Loucy (cell line): ENCODE measurements at regions not wholly inside any gene's neighbourhood (a gene's known extent, or its start where the extent isn't known, plus 50 kb on each side); places are given as distances from the start of the nearest gene placed in this dataset.

ENCODE experiments used
- EZH2phosphoT487 ChIP-seq: fragments of 200-600 bp; IDR thresholded peaks from 2 replicates; pipeline ENCODE4 v1.6.1; 2018; ENCODE audit warnings: antibody characterized with exemption, mild to moderate bottlenecking, moderate library complexity, borderline replicate concordance
- TF ChIP-seq, protein P1 (sequence below): fragments of 200-600 bp; sonication (generic); conservative IDR thresholded peaks from 2 replicates; pipeline ENCODE4 v1.5.1; 2014; ENCODE audit warnings: mild to moderate bottlenecking, antibody characterized with exemption, low read length

DNA sequence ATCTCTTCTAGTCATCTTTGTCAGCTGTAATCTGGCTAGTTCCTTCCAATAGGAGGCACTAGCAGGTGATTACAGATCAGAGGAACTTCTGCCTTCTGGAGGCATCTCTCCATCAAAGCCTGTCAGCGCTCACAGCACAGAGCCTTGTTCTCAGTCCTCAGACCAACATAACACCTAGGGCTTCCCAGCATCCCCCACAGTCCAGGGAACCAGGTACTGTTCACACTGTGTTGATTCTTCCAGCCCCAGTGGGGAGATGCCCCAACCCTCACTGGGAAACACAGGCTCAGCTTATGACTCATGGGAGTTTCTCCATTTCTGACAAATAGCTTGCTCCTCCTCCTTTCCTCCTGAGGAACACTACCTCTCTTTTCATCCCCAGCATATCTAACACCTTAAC lies 601.7 kb downstream of the CBLN2 start:
- TF ChIP-seq, protein P1, sequence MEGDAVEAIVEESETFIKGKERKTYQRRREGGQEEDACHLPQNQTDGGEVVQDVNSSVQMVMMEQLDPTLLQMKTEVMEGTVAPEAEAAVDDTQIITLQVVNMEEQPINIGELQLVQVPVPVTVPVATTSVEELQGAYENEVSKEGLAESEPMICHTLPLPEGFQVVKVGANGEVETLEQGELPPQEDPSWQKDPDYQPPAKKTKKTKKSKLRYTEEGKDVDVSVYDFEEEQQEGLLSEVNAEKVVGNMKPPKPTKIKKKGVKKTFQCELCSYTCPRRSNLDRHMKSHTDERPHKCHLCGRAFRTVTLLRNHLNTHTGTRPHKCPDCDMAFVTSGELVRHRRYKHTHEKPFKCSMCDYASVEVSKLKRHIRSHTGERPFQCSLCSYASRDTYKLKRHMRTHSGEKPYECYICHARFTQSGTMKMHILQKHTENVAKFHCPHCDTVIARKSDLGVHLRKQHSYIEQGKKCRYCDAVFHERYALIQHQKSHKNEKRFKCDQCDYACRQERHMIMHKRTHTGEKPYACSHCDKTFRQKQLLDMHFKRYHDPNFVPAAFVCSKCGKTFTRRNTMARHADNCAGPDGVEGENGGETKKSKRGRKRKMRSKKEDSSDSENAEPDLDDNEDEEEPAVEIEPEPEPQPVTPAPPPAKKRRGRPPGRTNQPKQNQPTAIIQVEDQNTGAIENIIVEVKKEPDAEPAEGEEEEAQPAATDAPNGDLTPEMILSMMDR = no peak
- TF ChIP-seq EZH2phosphoT487 = no peak
